NCI-H2171 treated with DMSO at 0.1 percent for 48 hours (cell line): ENCODE measurements at regions not wholly inside any gene's neighbourhood (a gene's known extent, or its start where the extent isn't known, plus 50 kb on each side); places are given as distances from the start of the nearest gene placed in this dataset.
A peak's percentile ranks its signal among the peaks of the same experiment; 100 is the strongest.

Experiments
- DNase-seq: peaks from one replicate; lab custom pipeline; 2025; lab: John Stamatoyannopoulos, UW

DNA sequence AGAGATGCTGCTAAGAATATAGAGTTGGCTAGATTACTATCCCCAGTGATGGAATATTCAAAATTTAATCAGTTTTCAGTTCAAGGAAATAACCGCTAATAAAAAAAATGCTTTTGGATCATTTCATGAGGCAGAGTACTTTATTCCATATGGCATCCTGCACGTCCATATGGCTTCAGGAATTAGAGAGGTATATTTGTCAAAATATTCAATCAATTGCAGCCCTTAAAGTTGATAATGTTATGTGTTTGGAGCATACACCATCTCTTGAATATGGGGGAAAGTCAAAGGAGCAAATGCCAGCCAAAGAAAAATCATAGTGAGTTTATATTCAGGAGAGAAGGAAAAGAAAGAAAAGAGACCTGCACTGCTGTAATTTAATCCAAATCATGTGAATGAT is 266.4 kb downstream of the TMEM182 start:
- peak; percentile 77 for DNase-seq
